ENCODE measurements at regions not wholly inside any gene's neighbourhood (a gene's known extent, or its start where the extent isn't known, plus 50 kb on each side); places are given as distances from the start of the nearest gene placed in this dataset.

DNA sequence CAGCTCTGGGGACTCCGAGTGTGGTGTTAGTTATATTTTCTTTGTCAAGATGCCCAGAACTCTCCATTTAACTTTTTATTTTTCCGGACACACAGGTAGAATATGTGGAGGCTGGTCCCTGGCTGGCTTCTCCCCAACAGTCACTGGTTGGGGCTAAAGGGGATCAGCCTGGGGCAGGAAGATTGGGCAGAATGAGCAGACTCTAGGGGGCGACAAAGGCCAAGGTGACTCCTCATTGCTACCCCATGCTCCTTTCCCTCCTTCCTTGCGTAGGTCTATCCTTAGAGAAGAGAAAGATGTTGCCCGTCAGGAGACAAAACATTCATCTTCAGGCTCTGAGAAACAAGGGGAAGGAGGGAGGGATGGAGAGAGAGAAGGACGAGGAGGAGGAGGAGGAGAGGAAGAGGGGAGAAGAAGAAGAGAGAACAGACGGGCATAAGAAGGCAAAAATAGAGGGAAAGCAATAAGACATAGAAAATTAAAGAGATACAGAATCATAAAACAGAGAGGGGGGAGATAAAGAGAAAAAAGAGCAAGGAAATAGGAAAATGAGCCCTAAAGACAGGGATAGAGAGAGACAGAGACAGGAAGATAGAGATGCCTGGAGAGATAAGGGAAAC lies 89.9 kb downstream of the FOXD2 start:
- TF ChIP-seq POLR2AphosphoS5 (IDR thresholded peaks at IDR 0.05; ENCODE audit: low read depth, low read length) = no peak
- no peak for TF ChIP-seq SPI1 (IDR thresholded peaks at IDR 0.05; ENCODE audit: low read depth, low read length)
- TF ChIP-seq POLR2A (IDR thresholded peaks at IDR 0.05; ENCODE audit: low read depth, low read length) = no peak
- TF ChIP-seq POU2F2 (IDR thresholded peaks at IDR 0.05; ENCODE audit: low read depth, low read length) = no peak
- TF ChIP-seq TAF1 (IDR thresholded peaks at IDR 0.05; ENCODE audit: low read depth, low read length) = no peak
- TF ChIP-seq PAX5 (IDR thresholded peaks at IDR 0.05; ENCODE audit: insufficient read depth, low read length, severe bottlenecking) = no peak

All from GM12891 (cell line).